SKM-1 (cell line): ENCODE measurements at regions not wholly inside any gene's neighbourhood (a gene's known extent, or its start where the extent isn't known, plus 50 kb on each side); places are given as distances from the start of the nearest gene placed in this dataset.
"Not testable (repeated sequence)": the region's sequence is repeated elsewhere in the genome, so short reads cannot be mapped to it uniquely, and the experiment has no call there.

ENCODE experiments used
- DNase-seq: peaks from one replicate; lab custom pipeline; 2025; ENCODE audit not compliant: unreplicated experiment; lab: John Stamatoyannopoulos, UW

- no peak for DNase-seq
Measured at GRCh38 chr2:198917926-198918720, 539.6 kb downstream of the SATB2 start.

GRCh38 chr2:198917275-198917674 is 540.5 kb downstream of the SATB2 start:
- DNase-seq = no peak

GRCh38 chr2:198916548-198917080 is 541.1 kb downstream of the SATB2 start:
- DNase-seq = no peak

GRCh38 chr2:198913394-198914152 is 544.2 kb downstream of the SATB2 start:
- DNase-seq = peak; percentile 89

GRCh38 chr2:198909525-198910267 is 548.0 kb downstream of the SATB2 start:
- DNase-seq = no peak

- DNase-seq = peak; percentile 31
Measured at GRCh38 chr2:198905881-198906612, 551.7 kb downstream of the SATB2 start.

GRCh38 chr2:198901894-198902293 is 555.8 kb downstream of the SATB2 start:
- no peak for DNase-seq

GRCh38 chr2:198900141-198900540 is 557.6 kb downstream of the SATB2 start:
- no peak for DNase-seq

GRCh38 chr2:198890490-198890889 is 567.2 kb downstream of the SATB2 start:
- DNase-seq = peak; percentile 27

GRCh38 chr2:198883604-198884003 is 574.1 kb downstream of the SATB2 start:
- DNase-seq = no peak

- no peak for DNase-seq
Measured at GRCh38 chr2:198880986-198881385, 576.8 kb downstream of the SATB2 start.

- no peak for DNase-seq
Measured at GRCh38 chr2:198880421-198880820, 577.3 kb downstream of the SATB2 start.

- DNase-seq = no peak
Measured at GRCh38 chr2:198874472-198874858, 583.3 kb downstream of the SATB2 start.

GRCh38 chr2:198873503-198874471 is 584.0 kb downstream of the SATB2 start:
- no peak for DNase-seq

GRCh38 chr2:198863655-198864054 is 594.1 kb downstream of the SATB2 start:
- no peak for DNase-seq

GRCh38 chr2:198861080-198861479 is 596.7 kb downstream of the SATB2 start:
- no peak for DNase-seq

- peak; percentile 58 for DNase-seq
Measured at GRCh38 chr2:198857246-198857645, 600.5 kb downstream of the SATB2 start.

- not testable (repeated sequence) for DNase-seq
Measured at GRCh38 chr2:198855746-198856145, 602.0 kb downstream of the SATB2 start.

GRCh38 chr2:198852248-198852647 is 605.5 kb downstream of the SATB2 start:
- DNase-seq = no peak

- DNase-seq = no peak
Measured at GRCh38 chr2:198825534-198825933, 632.2 kb downstream of the SATB2 start.
